ENCODE measurements at regions not wholly inside any gene's neighbourhood (a gene's known extent, or its start where the extent isn't known, plus 50 kb on each side); places are given as distances from the start of the nearest gene placed in this dataset.

GRCh38 chr5:53825016-53825415 is 264.6 kb downstream of the NDUFS4 start:
- H3K27ac ChIP-seq (ENCODE audit: low read length) = no peak overlapping the region
- no peak overlapping the region for H3K9ac ChIP-seq (ENCODE audit: low read length in 2 of 2)
- peaks cover 3% of the 10 kb centered on the region for H3K4me1 ChIP-seq (ENCODE audit: control insufficient read depth, insufficient read depth, low read length)
- H3K27me3 ChIP-seq (ENCODE audit: control insufficient read depth in 1 of 2, insufficient read depth in 2 of 2, low read length in 2 of 2) = no peaks in the 10 kb centered on the region
- H3K9me3 ChIP-seq (ENCODE audit: control insufficient read depth in 2 of 2, low read length in 2 of 2) = no peaks in the 10 kb centered on the region
- no peak overlapping the region for H3K4me3 ChIP-seq (ENCODE audit: low read length in 2 of 2)
- no peaks in the 10 kb centered on the region for H3K36me3 ChIP-seq (ENCODE audit: control insufficient read depth in 2 of 2, insufficient read depth in 2 of 2, low read length in 2 of 2)

GRCh38 chr5:53825926-53826325 is 265.5 kb downstream of the NDUFS4 start:
- Histone ChIP-seq H3K27ac (ENCODE audit: low read length) (no peak overlapping the region), H3K27me3 (ENCODE audit: control insufficient read depth in 1 of 2, insufficient read depth in 2 of 2, low read length in 2 of 2) (no peaks in the 10 kb centered on the region), H3K9ac (ENCODE audit: low read length in 2 of 2) (no peak overlapping the region), H3K36me3 (ENCODE audit: control insufficient read depth in 2 of 2, insufficient read depth in 2 of 2, low read length in 2 of 2) (no peaks in the 10 kb centered on the region), H3K4me3 (ENCODE audit: low read length in 2 of 2) (no peak overlapping the region), H3K9me3 (ENCODE audit: control insufficient read depth in 2 of 2, low read length in 2 of 2) (no peaks in the 10 kb centered on the region), H3K4me1 (ENCODE audit: control insufficient read depth, insufficient read depth, low read length) (peaks cover 3% of the 10 kb centered on the region)

GRCh38 chr5:53826504-53826903 is 266.1 kb downstream of the NDUFS4 start:
- H3K4me3 ChIP-seq (ENCODE audit: low read length in 2 of 2) = no peak overlapping the region
- no peak overlapping the region for H3K27ac ChIP-seq (ENCODE audit: low read length)
- peaks cover 3% of the 10 kb centered on the region for H3K4me1 ChIP-seq (ENCODE audit: control insufficient read depth, insufficient read depth, low read length)
- H3K36me3 ChIP-seq (ENCODE audit: control insufficient read depth in 2 of 2, insufficient read depth in 2 of 2, low read length in 2 of 2) = no peaks in the 10 kb centered on the region
- no peaks in the 10 kb centered on the region for H3K27me3 ChIP-seq (ENCODE audit: control insufficient read depth in 1 of 2, insufficient read depth in 2 of 2, low read length in 2 of 2)
- H3K9me3 ChIP-seq (ENCODE audit: control insufficient read depth in 2 of 2, low read length in 2 of 2) = no peaks in the 10 kb centered on the region
- H3K9ac ChIP-seq (ENCODE audit: low read length in 2 of 2) = no peak overlapping the region

- Histone ChIP-seq H3K27me3 (ENCODE audit: control insufficient read depth in 1 of 2, insufficient read depth in 2 of 2, low read length in 2 of 2) (no peaks in the 10 kb centered on the region), H3K9me3 (ENCODE audit: control insufficient read depth in 2 of 2, low read length in 2 of 2) (no peaks in the 10 kb centered on the region), H3K27ac (ENCODE audit: low read length) (no peak overlapping the region), H3K9ac (ENCODE audit: low read length in 2 of 2) (no peak overlapping the region), H3K36me3 (ENCODE audit: control insufficient read depth in 2 of 2, insufficient read depth in 2 of 2, low read length in 2 of 2) (no peaks in the 10 kb centered on the region), H3K4me1 (ENCODE audit: control insufficient read depth, insufficient read depth, low read length) (peaks cover 3% of the 10 kb centered on the region), H3K4me3 (ENCODE audit: low read length in 2 of 2) (no peak overlapping the region)
Measured at GRCh38 chr5:53827211-53827651, 266.8 kb downstream of the NDUFS4 start.

- Histone ChIP-seq H3K4me1 (ENCODE audit: control insufficient read depth, insufficient read depth, low read length) (peaks cover 2% of the 10 kb centered on the region), H3K27me3 (ENCODE audit: control insufficient read depth in 1 of 2, insufficient read depth in 2 of 2, low read length in 2 of 2) (no peaks in the 10 kb centered on the region), H3K9me3 (ENCODE audit: control insufficient read depth in 2 of 2, low read length in 2 of 2) (no peaks in the 10 kb centered on the region), H3K36me3 (ENCODE audit: control insufficient read depth in 2 of 2, insufficient read depth in 2 of 2, low read length in 2 of 2) (no peaks in the 10 kb centered on the region), H3K9ac (ENCODE audit: low read length in 2 of 2) (no peak overlapping the region), H3K27ac (ENCODE audit: low read length) (no peak overlapping the region), H3K4me3 (ENCODE audit: low read length in 2 of 2) (no peak overlapping the region)
Measured at GRCh38 chr5:53831496-53831895, 271.1 kb downstream of the NDUFS4 start.

Data from stomach smooth muscle (tissue), 2 donors.